GM21423 (cell line): ENCODE measurements at regions not wholly inside any gene's neighbourhood (a gene's known extent, or its start where the extent isn't known, plus 50 kb on each side); places are given as distances from the start of the nearest gene placed in this dataset.
"Not testable (repeated sequence)": the region's sequence is repeated elsewhere in the genome, so short reads cannot be mapped to it uniquely, and the experiment has no call there.

Source experiments
- ATAC-seq: cut with Tn5 transposase; IDR thresholded peaks from one replicate; pipeline ENCODE4 v1.9.1; 2021; ENCODE audit warnings: mild to moderate bottlenecking, moderate library complexity; ENCODE audit not compliant: unreplicated experiment

GRCh38 chr4:189707227-189707626 lies 233.4 kb upstream of the FRG1 start:
- ATAC-seq, result not testable (repeated sequence)

- not testable (repeated sequence) for ATAC-seq
These were observed 228.7 kb upstream of the FRG1 start for GRCh38 chr4:189711956-189712355.

GRCh38 chr4:189721016-189721993 lies 219.4 kb upstream of the FRG1 start:
- ATAC-seq, result not testable (repeated sequence)

GRCh38 chr4:189722324-189723003 lies 218.2 kb upstream of the FRG1 start:
- ATAC-seq, result not testable (repeated sequence)

- ATAC-seq, result not testable (repeated sequence)
These were observed 212.6 kb upstream of the FRG1 start for GRCh38 chr4:189727982-189728638.

- ATAC-seq, result not testable (repeated sequence)
These were observed 208.7 kb upstream of the FRG1 start for GRCh38 chr4:189731989-189732388.

- not testable (repeated sequence) for ATAC-seq
These were observed 207.2 kb upstream of the FRG1 start for GRCh38 chr4:189733507-189733906.

- not testable (repeated sequence) for ATAC-seq
These were observed 205.9 kb upstream of the FRG1 start for GRCh38 chr4:189734648-189735267.

GRCh38 chr4:189736656-189737055 lies 204.0 kb upstream of the FRG1 start:
- ATAC-seq, result not testable (repeated sequence)

- ATAC-seq, result not testable (repeated sequence)
These were observed 200.6 kb upstream of the FRG1 start for GRCh38 chr4:189740118-189740517.

GRCh38 chr4:189740873-189741272 lies 199.8 kb upstream of the FRG1 start:
- no peak for ATAC-seq

- not testable (repeated sequence) for ATAC-seq
These were observed 187.6 kb upstream of the FRG1 start for GRCh38 chr4:189753092-189753491.

GRCh38 chr4:189763583-189763982 lies 177.1 kb upstream of the FRG1 start:
- no peak for ATAC-seq

GRCh38 chr4:189765301-189765700 lies 175.4 kb upstream of the FRG1 start:
- no peak for ATAC-seq

- ATAC-seq, result no peak
These were observed 174.9 kb upstream of the FRG1 start for GRCh38 chr4:189765736-189766135.

- ATAC-seq, result no peak
These were observed 172.7 kb upstream of the FRG1 start for GRCh38 chr4:189767941-189768340.

GRCh38 chr4:189769131-189769530 lies 171.5 kb upstream of the FRG1 start:
- ATAC-seq, result no peak

GRCh38 chr4:189771696-189772361 lies 168.8 kb upstream of the FRG1 start:
- ATAC-seq, result no peak

GRCh38 chr4:189773909-189774308 lies 166.8 kb upstream of the FRG1 start:
- no peak for ATAC-seq

GRCh38 chr4:189779281-189779980 lies 161.2 kb upstream of the FRG1 start:
- no peak for ATAC-seq
